ELR (cell line): ENCODE measurements at regions not wholly inside any gene's neighbourhood (a gene's known extent, or its start where the extent isn't known, plus 50 kb on each side); places are given as distances from the start of the nearest gene placed in this dataset.
A peak's percentile ranks its signal among the peaks of the same experiment; 100 is the strongest.

ENCODE experiments used
- DNase-seq: peaks from one replicate; pipeline ENCODE4 v3.0.0-alpha.2; 2015; ENCODE audit warnings: low read depth

DNA sequence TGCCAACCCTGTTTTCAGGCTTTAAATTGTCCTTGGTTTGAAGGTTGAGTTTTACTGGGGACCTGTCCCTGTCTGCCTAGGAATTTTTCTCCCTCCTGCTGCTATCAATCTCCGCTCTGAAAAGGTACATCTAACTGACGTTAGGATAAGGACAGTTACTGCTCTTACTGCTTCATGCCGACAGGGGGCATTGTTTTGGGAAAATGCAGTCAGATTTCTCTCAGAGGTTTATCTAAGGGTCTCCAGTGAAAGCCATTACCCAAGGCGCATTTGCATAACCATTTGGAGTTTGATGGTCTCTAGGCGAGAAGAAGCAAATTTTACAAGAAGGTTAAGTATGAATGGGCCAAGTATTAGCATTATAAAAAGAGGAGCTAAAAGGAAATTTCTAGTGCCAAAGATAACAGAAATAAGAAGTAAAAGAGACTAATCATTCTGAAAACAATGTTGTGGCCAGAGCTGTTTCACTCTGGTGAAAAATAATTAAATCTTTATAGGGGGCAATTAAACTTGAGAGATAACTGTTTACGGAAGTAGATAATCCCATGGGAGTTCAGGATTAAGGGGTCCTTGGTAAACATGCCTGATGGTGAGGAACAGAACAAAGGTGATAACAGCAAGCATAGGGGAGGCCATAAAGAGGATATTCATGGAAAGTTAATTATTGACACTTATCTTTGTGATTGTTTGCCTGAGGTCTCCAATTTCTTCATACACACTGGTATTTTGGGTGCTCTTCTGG lies 605.0 kb downstream of the MTRR start:
- no peak for DNase-seq

DNA sequence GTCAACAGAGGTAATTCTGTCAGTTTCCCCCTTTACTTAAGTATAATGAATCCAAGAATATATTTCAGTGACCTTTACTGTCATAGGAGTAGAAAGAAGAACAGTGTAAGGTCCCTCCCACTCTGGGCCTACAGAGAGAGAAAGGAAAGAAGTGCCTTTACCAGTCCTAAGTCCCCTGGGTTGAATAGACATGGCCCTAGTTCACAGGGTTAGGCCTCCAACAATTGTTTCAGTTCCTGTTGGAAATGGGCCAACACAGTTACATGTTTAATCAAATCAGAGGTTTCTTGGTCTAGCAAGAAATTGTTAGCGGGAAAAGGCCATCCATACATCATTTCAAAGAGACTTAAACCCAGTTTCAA lies 605.6 kb downstream of the MTRR start:
- DNase-seq, result no peak

DNA sequence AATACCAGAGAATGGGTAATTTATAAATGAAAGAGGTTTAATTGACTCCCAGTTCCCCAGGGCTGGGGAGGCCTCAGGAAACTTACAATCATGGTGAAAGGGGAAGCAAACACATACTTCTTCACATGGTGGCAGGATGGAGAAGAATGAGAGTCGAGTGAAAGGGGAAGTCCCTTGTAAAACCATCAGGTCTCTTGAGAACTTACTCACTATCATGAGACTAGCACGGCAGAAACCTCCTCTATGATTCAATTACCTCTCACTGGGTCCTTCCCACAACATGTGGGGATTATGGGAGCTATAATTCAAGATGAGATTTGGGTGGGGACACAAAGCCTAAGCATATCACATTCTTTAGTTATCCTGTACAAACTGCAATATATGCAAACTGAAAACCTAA lies 609.4 kb downstream of the MTRR start:
- DNase-seq, result peak; percentile 5

DNA sequence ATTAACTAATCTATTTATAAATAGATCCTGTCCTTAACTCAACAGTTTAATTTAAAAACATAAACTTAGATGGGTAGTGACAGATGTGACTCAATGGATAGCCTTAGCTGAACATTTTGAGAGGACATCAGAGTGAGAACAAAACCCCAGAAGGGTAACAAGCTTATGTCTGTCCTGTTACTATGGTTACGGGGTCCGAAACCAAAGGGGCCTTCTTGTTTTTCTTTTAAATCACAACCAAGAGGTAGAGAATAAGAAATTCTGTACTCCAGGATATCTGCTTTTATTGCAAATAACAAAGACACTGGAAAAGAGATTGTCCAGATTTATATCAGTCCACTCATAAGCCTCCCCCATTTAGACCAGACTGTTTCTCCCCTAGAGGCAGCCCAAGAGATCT lies 612.1 kb downstream of the MTRR start:
- DNase-seq, result no peak

DNA sequence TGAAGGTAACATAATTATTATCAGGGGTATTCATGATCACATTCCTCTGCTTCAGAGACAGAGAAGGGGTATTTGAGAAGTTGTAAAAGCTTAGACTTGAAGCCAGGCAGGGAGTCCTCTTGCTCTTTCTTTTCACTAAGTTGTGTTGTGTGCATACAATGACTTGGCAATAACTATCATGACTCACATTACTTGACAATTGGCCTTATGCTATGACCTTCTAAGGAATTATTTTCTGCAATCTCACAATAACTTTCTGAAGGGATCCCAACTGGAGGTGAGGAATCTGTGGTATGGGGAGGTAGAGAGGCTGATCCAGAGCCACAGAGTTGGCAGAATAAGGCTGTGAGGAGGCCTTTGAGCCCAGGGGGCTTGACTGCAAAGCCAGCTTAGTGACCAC lies 622.3 kb downstream of the MTRR start:
- no peak for DNase-seq

- no peak for DNase-seq
Observed at GRCh38 chr5:8493176-8493575, 624.2 kb downstream of the MTRR start.

DNA sequence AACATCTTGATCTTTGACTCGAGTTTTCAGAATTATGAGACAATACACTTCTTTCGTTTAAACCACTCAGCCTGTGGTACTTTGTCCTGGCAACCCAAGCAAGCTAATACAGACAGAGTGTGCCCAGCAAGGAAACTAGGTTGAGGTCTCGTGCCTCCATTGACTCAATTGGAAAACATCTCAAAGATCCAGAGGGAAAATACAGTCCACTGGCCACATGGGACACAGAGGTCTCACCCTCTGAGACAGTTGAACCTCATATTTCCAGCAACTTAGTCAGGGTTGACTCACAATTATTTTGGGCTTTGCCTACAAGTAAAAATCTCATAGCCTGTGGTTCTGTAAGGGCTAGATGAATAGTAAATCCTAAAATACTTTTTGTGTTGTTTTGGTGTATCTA lies 631.5 kb downstream of the MTRR start:
- DNase-seq, result peak; percentile 6

- no peak for DNase-seq
Observed at GRCh38 chr5:8505196-8505595, 636.2 kb downstream of the MTRR start.

GRCh38 chr5:8508231-8508630 lies 639.3 kb downstream of the MTRR start:
- DNase-seq, result peak; percentile 2

- DNase-seq, result no peak
Observed at GRCh38 chr5:8516356-8516755, 647.4 kb downstream of the MTRR start.

DNA sequence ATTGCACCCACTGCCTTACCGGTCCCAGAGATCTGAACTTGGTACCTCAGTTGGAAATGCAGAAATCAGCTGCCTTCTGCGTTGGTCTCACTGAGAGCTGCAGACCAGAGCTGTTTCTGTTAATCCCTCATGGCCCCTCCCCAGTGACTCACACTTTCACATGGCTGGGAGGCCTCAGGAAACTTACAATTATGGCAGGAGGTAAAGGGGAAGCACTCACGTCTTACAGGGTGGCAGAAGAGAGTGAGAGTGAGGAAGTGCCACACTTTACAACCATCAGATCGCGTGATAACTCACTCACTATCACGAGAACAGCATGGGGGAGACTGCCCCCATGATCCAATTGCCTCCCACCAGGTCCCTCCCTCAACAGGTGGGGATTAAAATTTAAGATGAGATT lies 648.5 kb downstream of the MTRR start:
- DNase-seq, result peak; percentile 8

DNA sequence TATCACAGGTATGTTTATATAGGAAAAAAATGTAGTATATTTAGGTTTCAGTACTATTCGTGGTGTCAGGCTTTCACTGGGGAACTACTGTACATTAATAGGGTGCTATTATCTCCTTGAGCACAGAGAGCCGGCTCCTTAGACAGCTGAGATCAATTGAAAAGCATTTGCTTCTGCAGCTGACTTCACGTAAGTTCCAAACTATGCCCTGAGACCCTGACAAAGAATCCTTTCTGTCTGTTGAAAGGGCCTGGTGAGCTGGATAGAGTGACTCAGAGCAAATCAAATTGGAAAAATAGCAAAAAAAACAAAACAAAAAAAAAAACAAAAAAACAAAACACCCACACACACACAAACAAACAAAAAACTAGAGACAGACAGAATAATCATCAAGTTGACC lies 652.0 kb downstream of the MTRR start:
- DNase-seq, result no peak

GRCh38 chr5:8521991-8522390 lies 653.0 kb downstream of the MTRR start:
- no peak for DNase-seq

GRCh38 chr5:8522646-8523045 lies 653.7 kb downstream of the MTRR start:
- no peak for DNase-seq

DNA sequence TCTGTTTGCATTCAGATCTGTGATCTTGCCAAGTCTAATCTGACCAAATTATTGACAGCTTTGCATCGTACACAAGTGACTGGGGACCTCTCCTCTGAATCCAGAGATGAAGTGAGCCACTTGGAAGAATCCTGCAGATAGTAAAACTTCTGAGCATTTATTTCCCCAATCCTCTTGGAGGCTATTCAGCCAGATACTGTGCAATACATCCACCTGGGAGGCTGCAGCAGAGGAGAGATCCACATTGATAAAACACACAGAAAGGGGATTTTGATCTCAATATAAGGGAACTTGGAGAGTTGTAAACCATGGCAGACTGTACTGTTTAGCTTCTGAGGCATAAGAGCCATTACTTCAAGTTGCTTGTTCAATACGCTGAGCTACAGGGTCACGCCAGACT lies 654.6 kb downstream of the MTRR start:
- no peak for DNase-seq

GRCh38 chr5:8525819-8526218 lies 656.9 kb downstream of the MTRR start:
- DNase-seq, result no peak

DNA sequence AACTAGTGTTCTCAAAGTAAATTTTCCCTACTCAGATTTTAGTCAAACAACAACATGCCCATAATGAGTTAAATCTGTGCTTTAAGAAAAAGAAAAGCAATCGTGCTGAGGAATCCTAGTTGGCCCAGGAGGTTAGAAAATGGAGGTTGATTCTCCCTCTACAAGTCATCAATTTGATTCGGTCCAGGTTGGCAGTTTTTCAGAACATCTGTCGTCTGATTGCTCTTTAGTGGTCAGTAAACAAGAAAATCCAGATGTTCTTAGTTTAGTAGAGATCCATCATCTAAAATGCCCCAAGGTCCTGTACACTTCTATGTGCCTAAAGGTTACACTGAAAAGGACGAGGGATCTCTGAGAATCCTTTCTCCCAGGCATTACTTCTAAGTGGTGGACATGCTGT lies 659.2 kb downstream of the MTRR start:
- DNase-seq, result no peak

DNA sequence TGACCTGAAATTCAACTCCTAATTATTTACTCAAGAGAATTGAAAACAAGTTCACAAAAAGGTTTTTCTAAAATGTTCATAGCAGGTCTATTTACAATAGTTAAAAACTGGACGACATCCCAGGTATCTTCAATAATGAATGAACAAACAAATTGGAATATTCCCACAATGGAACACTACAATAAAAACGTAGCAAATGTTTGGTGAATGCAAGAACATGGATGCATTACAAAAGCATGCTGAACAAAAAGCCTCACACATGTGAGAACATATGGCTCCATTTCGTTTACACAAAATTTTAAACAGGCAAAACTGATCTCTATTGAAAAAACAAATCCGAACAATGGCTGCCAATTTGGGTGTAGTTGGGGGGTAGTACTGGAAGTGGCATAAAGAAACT lies 669.9 kb downstream of the MTRR start:
- no peak for DNase-seq

- DNase-seq, result no peak
Observed at GRCh38 chr5:8540317-8540716, 671.4 kb downstream of the MTRR start.

GRCh38 chr5:8550921-8551320 lies 682.0 kb downstream of the MTRR start:
- no peak for DNase-seq

DNA sequence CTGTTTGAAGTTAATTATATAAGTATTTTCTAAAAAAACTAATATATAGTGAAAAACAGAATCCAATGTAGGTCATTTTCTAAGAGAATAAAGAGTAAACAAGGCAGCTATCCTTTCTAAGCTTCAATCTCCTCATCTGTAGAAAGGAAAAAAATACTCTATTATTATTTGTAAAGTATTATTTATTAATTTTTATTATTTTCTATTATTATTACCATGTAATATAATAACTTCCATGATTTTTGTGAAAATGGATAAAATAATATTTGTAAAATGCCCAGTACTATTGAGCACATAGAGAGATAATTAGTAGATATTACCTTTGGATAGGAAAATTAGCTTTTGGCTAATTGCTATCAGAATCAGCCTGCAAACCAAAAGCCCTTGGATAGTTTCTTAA lies 684.4 kb downstream of the MTRR start:
- DNase-seq, result no peak

DNA sequence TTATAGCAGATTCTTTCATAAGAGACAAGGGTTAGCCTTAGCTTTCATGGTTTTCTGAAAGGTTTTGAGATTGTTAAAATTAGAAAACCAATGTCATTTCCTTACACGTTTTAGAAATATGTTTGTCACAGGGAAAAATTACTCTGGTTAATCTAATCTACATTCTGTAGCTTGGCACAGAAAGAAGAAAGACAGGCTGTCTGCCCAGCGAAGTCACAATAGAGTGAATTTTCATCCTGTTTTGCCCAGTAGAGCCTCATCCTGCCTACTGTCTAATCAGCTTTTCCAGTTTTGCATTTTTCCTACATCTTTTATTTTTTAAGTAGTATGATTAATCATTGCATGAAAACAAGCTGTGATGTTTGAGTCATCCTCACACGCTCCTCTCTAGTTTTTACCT lies 688.8 kb downstream of the MTRR start:
- no peak for DNase-seq

- DNase-seq, result peak; percentile 1
Observed at GRCh38 chr5:8560776-8561175, 691.8 kb downstream of the MTRR start.

DNA sequence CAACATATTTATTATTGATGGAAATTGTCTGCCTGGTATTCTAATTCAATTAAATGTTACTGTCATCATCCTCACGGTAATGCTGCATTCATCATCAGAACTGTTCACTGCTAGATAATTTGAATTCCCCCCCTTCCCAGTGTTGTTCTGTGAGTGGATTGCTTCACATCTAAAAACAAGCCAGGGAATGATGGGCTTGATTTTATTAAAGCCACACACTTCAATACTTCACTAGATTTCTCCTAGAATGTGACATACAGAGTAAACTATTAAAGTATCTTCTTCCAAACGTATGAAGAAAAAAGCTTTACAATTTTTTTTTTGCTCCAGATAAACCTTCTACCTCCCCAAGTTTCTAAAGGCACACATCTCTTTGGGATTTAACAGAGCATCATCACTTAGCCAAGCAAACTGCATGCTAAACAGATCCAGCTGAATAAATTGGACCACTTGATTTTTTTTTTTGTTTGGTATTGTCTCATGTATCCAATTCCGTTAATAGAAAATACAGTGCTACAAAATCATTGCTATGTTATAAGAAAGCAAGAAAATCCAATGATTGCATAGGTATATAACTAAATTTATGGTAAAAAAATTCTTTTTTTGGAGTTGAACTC lies 692.4 kb downstream of the MTRR start:
- no peak for DNase-seq
